Uterus (tissue), 3 donors: ENCODE measurements at regions not wholly inside any gene's neighbourhood (a gene's known extent, or its start where the extent isn't known, plus 50 kb on each side); places are given as distances from the start of the nearest gene placed in this dataset.

Experiments
- DNase-seq, 2 donors: peaks; one replicate each; pipeline ENCODE4 v3.0.0-alpha.2; 2019 to 2020
- H3K27ac ChIP-seq, 2 donors: fragments of 200-600 bp; sonication (generic); 1 replicate in 1 of 2; 2 replicates in 1 of 2; pipeline ENCODE4 v1.5.1; 2016 to 2018
- H3K27me3 ChIP-seq, 2 donors: fragments of 200-600 bp; sonication (generic); one replicate each; pipeline ENCODE4 v1.5.1; 2018 to 2019; ENCODE audit warnings: control low read depth in 1 of 2
- H3K36me3 ChIP-seq, 2 donors: fragments of 200-600 bp; sonication (generic); one replicate each; pipeline ENCODE4 v1.5.1; 2019; ENCODE audit warnings: control low read depth in 1 of 2
- H3K4me1 ChIP-seq, 2 donors: fragments of 200-600 bp; sonication (generic); one replicate each; pipeline ENCODE4 v1.5.1; 2018 to 2019; ENCODE audit warnings: control low read depth in 1 of 2
- H3K4me3 ChIP-seq, 2 donors: fragments of 200-600 bp; sonication (generic); 1 replicate in 1 of 2; 2 replicates in 1 of 2; pipeline ENCODE4 v1.5.1; 2018 to 2019; ENCODE audit warnings: mild to moderate bottlenecking in 1 of 2
- H3K9me3 ChIP-seq, 2 donors: fragments of 200-600 bp; sonication (generic); one replicate each; pipeline ENCODE4 v1.5.1; 2019; ENCODE audit warnings: control low read depth in 1 of 2
- CTCF ChIP-seq, 4 experiments: fragments of 200-600 bp in 2 of 4; fragments of 450-650 bp in 2 of 4; sonication (generic) in 2 of 4; IDR thresholded peaks; one replicate each; pipeline ENCODE4 v1.5.1; 2016 to 2019; ENCODE audit warnings: antibody characterized with exemption in 4 of 4, mild to moderate bottlenecking in 2 of 4, moderate library complexity in 1 of 4
- POLR2A ChIP-seq, 2 donors: fragments of 450-650 bp; IDR thresholded peaks; one replicate each; pipeline ENCODE4 v1.6.1; 2016; ENCODE audit warnings: antibody characterized with exemption in 2 of 2, mild to moderate bottlenecking in 1 of 2, moderate library complexity in 1 of 2
- intact Hi-C: fragments of 100-400 bp; cut with DNase I; formaldehyde crosslinking; loops from one replicate; pipeline ENCODE4 v1.15.1; 2023; ENCODE audit warnings: low total_unique reads
- donor health status: DM: yes; HTN: yes; CAD: no.

- H3K36me3 ChIP-seq = no peaks in the 10 kb centered on the region
- TF ChIP-seq POLR2A (IDR thresholded peaks at IDR 0.05) = no peak
- TF ChIP-seq CTCF (IDR thresholded peaks at IDR 0.05) = no peak
- H3K27me3 ChIP-seq = no peaks in the 10 kb centered on the region
- H3K4me1 ChIP-seq = no peaks in the 10 kb centered on the region
- H3K9me3 ChIP-seq = no peaks in the 10 kb centered on the region
- no peak overlapping the region for H3K27ac ChIP-seq
- no peak for DNase-seq
- H3K4me3 ChIP-seq = no peak overlapping the region
- intact Hi-C loops = no loop called here
Observed at GRCh38 chr2:64296140-64296480, 151.9 kb upstream of the PELI1 start.

GRCh38 chr2:64296695-64297346, 152.6 kb upstream of the PELI1 start:
- intact Hi-C loops = no loop called here
- Histone ChIP-seq H3K9me3 (no peaks in the 10 kb centered on the region), H3K4me1 (no peaks in the 10 kb centered on the region), H3K27ac (no peak overlapping the region), H3K4me3 (no peak overlapping the region), H3K27me3 (no peaks in the 10 kb centered on the region), H3K36me3 (no peaks in the 10 kb centered on the region)
- no peak for DNase-seq
- TF ChIP-seq CTCF (IDR thresholded peaks at IDR 0.05) (no peak), POLR2A (IDR thresholded peaks at IDR 0.05) (no peak)

DNA sequence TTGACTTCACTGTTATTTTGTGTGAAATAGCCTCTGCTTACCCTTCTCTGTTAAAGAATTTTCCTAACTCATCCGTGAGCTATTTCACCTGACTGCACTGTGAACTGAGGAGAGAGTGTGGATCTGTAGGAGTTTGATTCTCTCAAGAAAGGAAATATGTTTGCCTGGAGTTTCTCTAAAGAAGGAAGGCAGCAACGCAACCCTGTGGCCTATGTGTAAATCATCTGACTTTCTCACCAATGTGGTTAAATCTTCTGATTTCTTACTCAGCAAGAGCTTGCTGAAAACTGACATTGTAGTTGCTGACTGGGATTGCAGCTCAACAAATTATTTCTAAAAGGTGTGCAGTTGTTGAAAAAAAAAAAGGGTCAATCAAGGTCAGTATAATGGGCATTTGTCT, 153.9 kb upstream of the PELI1 start:
- Histone ChIP-seq H3K9me3 (no peaks in the 10 kb centered on the region), H3K36me3 (no peaks in the 10 kb centered on the region), H3K27ac (no peak overlapping the region), H3K4me1 (no peaks in the 10 kb centered on the region), H3K4me3 (no peak overlapping the region), H3K27me3 (no peaks in the 10 kb centered on the region)
- intact Hi-C loops = no loop called here
- TF ChIP-seq CTCF (IDR thresholded peaks at IDR 0.05) = no peak
- no peak for TF ChIP-seq POLR2A (IDR thresholded peaks at IDR 0.05)
- no peak for DNase-seq

DNA sequence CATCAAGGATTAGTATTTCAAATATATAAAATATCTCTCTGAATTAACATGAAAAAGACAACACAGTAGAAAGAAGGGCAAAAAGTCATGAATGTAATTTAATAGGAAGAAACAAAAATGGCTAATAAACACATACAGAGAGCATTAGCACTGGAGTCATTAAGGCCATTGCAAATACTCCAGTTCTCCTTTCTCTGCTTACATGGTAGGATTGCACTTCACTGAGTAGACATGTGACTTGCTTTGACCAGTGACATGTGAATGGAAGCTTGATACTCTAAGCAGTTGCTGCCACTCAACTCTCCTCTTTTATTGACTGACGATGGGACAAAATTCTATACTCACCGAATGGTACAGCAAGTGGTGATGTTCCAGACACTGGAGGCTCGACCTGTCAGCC, 153.9 kb upstream of the LGALSL start:
- Histone ChIP-seq H3K27ac (no peak overlapping the region), H3K27me3 (no peaks in the 10 kb centered on the region), H3K4me3 (no peak overlapping the region), H3K9me3 (no peaks in the 10 kb centered on the region), H3K4me1 (no peaks in the 10 kb centered on the region), H3K36me3 (no peaks in the 10 kb centered on the region)
- TF ChIP-seq POLR2A (IDR thresholded peaks at IDR 0.05) = no peak
- TF ChIP-seq CTCF (IDR thresholded peaks at IDR 0.05) = no peak
- no peak for DNase-seq
- intact Hi-C loops = no loop called here

DNA sequence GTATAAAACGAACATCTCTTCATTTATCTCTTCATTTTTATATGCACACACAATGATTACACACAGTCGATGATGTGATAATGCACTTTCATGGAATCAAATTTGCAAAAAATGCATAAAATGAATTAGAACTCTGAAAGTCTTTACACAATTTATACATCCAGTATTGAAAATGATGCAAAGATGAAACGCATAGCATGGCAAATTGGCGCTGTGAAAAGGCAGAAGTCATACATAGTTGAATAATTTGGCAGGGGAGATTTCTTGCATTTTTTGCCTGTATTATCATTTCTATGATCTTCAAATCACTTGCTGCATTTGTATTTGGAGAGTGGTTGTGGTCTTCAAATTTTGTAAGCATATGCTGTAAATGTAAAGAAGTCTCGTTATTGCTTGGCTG, 150.7 kb upstream of the LGALSL start:
- Histone ChIP-seq H3K9me3 (no peaks in the 10 kb centered on the region), H3K4me3 (no peak overlapping the region), H3K36me3 (no peaks in the 10 kb centered on the region), H3K27me3 (no peaks in the 10 kb centered on the region), H3K4me1 (no peaks in the 10 kb centered on the region), H3K27ac (no peak overlapping the region)
- TF ChIP-seq CTCF (IDR thresholded peaks at IDR 0.05) (no peak), POLR2A (IDR thresholded peaks at IDR 0.05) (no peak)
- no peak for DNase-seq
- intact Hi-C loops = no loop called here
